ENCODE measurements at regions not wholly inside any gene's neighbourhood (a gene's known extent, or its start where the extent isn't known, plus 50 kb on each side); places are given as distances from the start of the nearest gene placed in this dataset.

DNA sequence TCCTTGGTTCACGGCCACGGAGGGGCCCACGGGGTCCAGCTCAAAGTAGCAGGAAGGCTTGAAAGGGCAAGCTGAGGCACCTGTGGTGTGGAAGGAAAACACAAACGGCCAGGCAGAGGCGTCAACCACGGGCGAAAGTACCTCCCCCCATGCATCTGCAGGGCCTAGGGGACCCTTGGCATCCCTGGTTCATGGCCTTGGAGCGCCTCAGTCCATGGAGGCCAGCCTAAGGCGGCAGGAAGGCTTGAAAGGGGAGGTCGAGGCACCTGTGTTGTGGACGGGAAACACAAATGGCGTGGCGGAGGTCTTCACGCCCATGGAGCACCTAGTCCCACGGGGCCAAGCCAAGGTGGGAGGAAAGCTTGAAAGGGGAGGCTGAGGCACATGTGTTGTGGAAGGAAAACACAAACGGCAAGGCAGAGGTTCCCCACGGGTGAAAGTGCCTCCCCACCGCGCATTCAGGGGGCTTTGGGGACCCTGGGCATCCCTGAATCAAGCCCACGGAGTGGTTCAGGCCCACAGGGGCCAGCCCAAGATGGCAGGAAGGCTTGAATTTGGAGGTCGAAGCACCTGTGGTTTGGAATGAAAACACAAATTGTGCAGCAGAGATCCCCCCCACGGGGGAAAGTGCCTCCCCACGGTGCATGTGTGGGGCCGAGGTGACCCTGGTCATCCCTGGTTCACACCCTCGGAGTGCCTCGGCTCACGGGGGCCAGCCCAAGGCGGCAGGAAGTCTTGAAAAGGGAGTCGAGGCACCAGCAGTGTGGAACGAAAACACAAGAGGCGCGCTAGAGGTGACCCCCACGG, 380.8 kb downstream of the ALG10 start:
- DNase-seq (ENCODE audit: low read depth, low spot score) (no peak), FAIRE-seq (no peak)
- Histone ChIP-seq H3K4me3 (replicated peaks in 1 of 3; ENCODE audit: insufficient read depth in 1 of 3, low read depth in 1 of 3, low read length in 3 of 3) (no peak overlapping the region), H4K20me1 (replicated peaks; ENCODE audit: control insufficient read depth, extremely low read depth, insufficient read depth, low read length) (no peaks in the 10 kb centered on the region), H3K9ac (replicated peaks; ENCODE audit: extremely low read depth, insufficient read depth, low read length) (no peak overlapping the region), H3K27ac (ENCODE audit: insufficient read depth, low read depth, low read length) (no peak overlapping the region), H3K36me3 (ENCODE audit: control insufficient read depth in 2 of 2, extremely low read depth in 1 of 2, insufficient read depth in 2 of 2, low read length in 2 of 2) (no peaks in the 10 kb centered on the region), H2AFZ (ENCODE audit: low read depth, low read length) (no peak overlapping the region), H3K4me1 (ENCODE audit: control insufficient read depth, extremely low read depth, insufficient read depth, low read length) (no peaks in the 10 kb centered on the region), H3K27me3 (ENCODE audit: control insufficient read depth in 2 of 2, insufficient read depth in 2 of 2, low read length in 2 of 2) (no peaks in the 10 kb centered on the region), H3K9me1 (replicated peaks; ENCODE audit: control insufficient read depth, extremely low read depth, insufficient read depth, low read length) (no peaks in the 10 kb centered on the region), H3K9me3 (replicated peaks; ENCODE audit: control insufficient read depth, insufficient read depth, low read length) (peaks cover 3% of the 10 kb centered on the region), H3K4me2 (ENCODE audit: insufficient read depth, low read length) (no peak overlapping the region), H3K79me2 (ENCODE audit: control insufficient read depth, insufficient read depth, low read length) (no peaks in the 10 kb centered on the region)
- intact Hi-C loops (cut with micrococcal nuclease), result no loop called here
- no TSS peak for BruUV-seq (replicated peaks)
- CTCF ChIA-PET, result no interaction called here
- POLR2A ChIA-PET, result no interaction called here
- no peak for TF ChIP-seq MYC (IDR thresholded peaks at IDR 0.05; ENCODE audit: low read depth, low read length)
- TF ChIP-seq, protein P1, sequence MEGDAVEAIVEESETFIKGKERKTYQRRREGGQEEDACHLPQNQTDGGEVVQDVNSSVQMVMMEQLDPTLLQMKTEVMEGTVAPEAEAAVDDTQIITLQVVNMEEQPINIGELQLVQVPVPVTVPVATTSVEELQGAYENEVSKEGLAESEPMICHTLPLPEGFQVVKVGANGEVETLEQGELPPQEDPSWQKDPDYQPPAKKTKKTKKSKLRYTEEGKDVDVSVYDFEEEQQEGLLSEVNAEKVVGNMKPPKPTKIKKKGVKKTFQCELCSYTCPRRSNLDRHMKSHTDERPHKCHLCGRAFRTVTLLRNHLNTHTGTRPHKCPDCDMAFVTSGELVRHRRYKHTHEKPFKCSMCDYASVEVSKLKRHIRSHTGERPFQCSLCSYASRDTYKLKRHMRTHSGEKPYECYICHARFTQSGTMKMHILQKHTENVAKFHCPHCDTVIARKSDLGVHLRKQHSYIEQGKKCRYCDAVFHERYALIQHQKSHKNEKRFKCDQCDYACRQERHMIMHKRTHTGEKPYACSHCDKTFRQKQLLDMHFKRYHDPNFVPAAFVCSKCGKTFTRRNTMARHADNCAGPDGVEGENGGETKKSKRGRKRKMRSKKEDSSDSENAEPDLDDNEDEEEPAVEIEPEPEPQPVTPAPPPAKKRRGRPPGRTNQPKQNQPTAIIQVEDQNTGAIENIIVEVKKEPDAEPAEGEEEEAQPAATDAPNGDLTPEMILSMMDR (IDR thresholded peaks at IDR 0.05; ENCODE audit: extremely low read depth in 1 of 2, insufficient read depth in 1 of 2, low read depth in 1 of 2, low read length in 2 of 2), result no peak
- TF ChIP-seq, protein P2, sequence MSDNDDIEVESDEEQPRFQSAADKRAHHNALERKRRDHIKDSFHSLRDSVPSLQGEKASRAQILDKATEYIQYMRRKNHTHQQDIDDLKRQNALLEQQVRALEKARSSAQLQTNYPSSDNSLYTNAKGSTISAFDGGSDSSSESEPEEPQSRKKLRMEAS (IDR thresholded peaks at IDR 0.05; ENCODE audit: insufficient read depth, insufficient read length), result no peak
- TF ChIP-seq EZH2 (IDR thresholded peaks at IDR 0.05; ENCODE audit: borderline replicate concordance, low read depth, low read length, severe bottlenecking), result no peak
- no peak for TF ChIP-seq POLR2AphosphoS5 (IDR thresholded peaks at IDR 0.05; ENCODE audit: insufficient read depth, low read depth, low read length)
- no peak for TF ChIP-seq POLR2A (IDR thresholded peaks at IDR 0.05; ENCODE audit: low read depth, low read length)
- TF ChIP-seq FOS (IDR thresholded peaks at IDR 0.05; ENCODE audit: borderline replicate concordance, insufficient read depth, low read length), result no peak
- TF ChIP-seq JUN (IDR thresholded peaks at IDR 0.05; ENCODE audit: borderline replicate concordance, insufficient read depth, insufficient read length, low read depth), result no peak
- TF ChIP-seq GATA2 (IDR thresholded peaks at IDR 0.05; ENCODE audit: insufficient read depth, insufficient read length, low read depth, low read length), result no peak
- dilution Hi-C loops (cut with MboI; ENCODE audit: extremely low pct_ligation_motif_present, low sequenced_read_pairs), result no loop called here
